CD4-positive, alpha-beta memory T cell (primary cell): ENCODE measurements at regions not wholly inside any gene's neighbourhood (a gene's known extent, or its start where the extent isn't known, plus 50 kb on each side); places are given as distances from the start of the nearest gene placed in this dataset.

ENCODE experiments used
- CTCF ChIA-PET: fragments of 350-600 bp; sonication (Branson Sonifier 250); formaldehyde crosslinking; loops from one replicate; lab custom pipeline; 2021; ENCODE audit warnings: inconsistent platforms; ENCODE audit not compliant: partially characterized antibody; lab: Charles Lee
- POLR2A ChIA-PET: fragments of 350-600 bp; sonication (Branson Sonifier 250); formaldehyde crosslinking; loops from one replicate; lab custom pipeline; 2021; ENCODE audit not compliant: partially characterized antibody; lab: Charles Lee
- DNase-seq, 5 donors: peaks; one replicate each; pipeline versions ENCODE4 v3.0.0 to v3.0.0-alpha.2; 2020 to 2022; ENCODE audit warnings: mixed read lengths in 1 of 5
- H3K27ac ChIP-seq: one replicate; pipeline ENCODE4 v1.7.0; 2013; ENCODE audit warnings: low read depth, low read length
- H3K27me3 ChIP-seq: 2 replicates; pipeline ENCODE4 v1.7.0; 2013; ENCODE audit warnings: mild to moderate bottlenecking, low read length, moderate library complexity; ENCODE audit not compliant: insufficient read depth
- H3K36me3 ChIP-seq: 2 replicates; pipeline ENCODE4 v1.7.0; 2013; ENCODE audit warnings: mild to moderate bottlenecking, low read length, moderate library complexity; ENCODE audit not compliant: insufficient read depth
- H3K4me1 ChIP-seq: 2 replicates; pipeline ENCODE4 v1.7.0; 2013; ENCODE audit warnings: mild to moderate bottlenecking, low read length, moderate library complexity; ENCODE audit not compliant: insufficient read depth
- H3K4me3 ChIP-seq, 2 donors: one replicate each; pipeline ENCODE4 v1.7.0; 2013; ENCODE audit warnings: low read length in 2 of 2, mild to moderate bottlenecking in 1 of 2
- H3K9me3 ChIP-seq, 2 donors: one replicate each; pipeline ENCODE4 v1.7.0; 2013; ENCODE audit warnings: low read length in 2 of 2, control low read depth in 1 of 2; ENCODE audit not compliant: control insufficient read depth in 1 of 2
- H3K27ac Mint-ChIP-seq, 7 donors: one replicate each; pipeline ENCODE4 v1.8.0; 2020 to 2021; ENCODE audit warnings: mixed read lengths in 7 of 7, mild to moderate bottlenecking in 6 of 7, inconsistent platforms in 3 of 7, moderate library complexity in 3 of 7
- H3K27me3 Mint-ChIP-seq, 2 donors: one replicate each; pipeline ENCODE4 v1.8.0; 2020 to 2021; ENCODE audit warnings: mixed read lengths in 2 of 2
- H3K36me3 Mint-ChIP-seq, 2 donors: one replicate each; pipeline ENCODE4 v1.8.0; 2020 to 2021; ENCODE audit warnings: mixed read lengths in 2 of 2, inconsistent platforms in 1 of 2, mild to moderate bottlenecking in 1 of 2
- H3K4me1 Mint-ChIP-seq, 4 donors: one replicate each; pipeline ENCODE4 v1.8.0; 2020 to 2021; ENCODE audit warnings: mixed read lengths in 4 of 4, mild to moderate bottlenecking in 1 of 4
- H3K4me3 Mint-ChIP-seq, 8 donors: one replicate each; pipeline ENCODE4 v1.8.0; 2020 to 2021; ENCODE audit warnings: mixed read lengths in 8 of 8, mild to moderate bottlenecking in 7 of 8, moderate library complexity in 6 of 8, inconsistent platforms in 3 of 8
- H3K9me3 Mint-ChIP-seq, 8 donors: one replicate each; pipeline ENCODE4 v1.8.0; 2020 to 2021; ENCODE audit warnings: mixed read lengths in 8 of 8, mild to moderate bottlenecking in 5 of 8, inconsistent platforms in 3 of 8, moderate library complexity in 1 of 8
- intact Hi-C: fragments of 100-400 bp; cut with micrococcal nuclease; formaldehyde crosslinking; loops from one replicate; pipeline ENCODE4 v1.15.1; 2023

- H3K4me1 ChIP-seq = no peaks in the 10 kb centered on the region
- H3K9me3 Mint-ChIP-seq = peaks cover 0 to 2% (median 0%) of the 10 kb centered on the region in 8 donors
- H3K4me1 Mint-ChIP-seq = no peaks in the 10 kb centered on the region
- no peak overlapping the region for H3K27ac Mint-ChIP-seq
- H3K36me3 Mint-ChIP-seq = no peaks in the 10 kb centered on the region
- H3K4me3 Mint-ChIP-seq = no peak overlapping the region
- no peaks in the 10 kb centered on the region for H3K36me3 ChIP-seq
- H3K27ac ChIP-seq = no peak overlapping the region
- intact Hi-C loops = no loop called here
- H3K9me3 ChIP-seq = no peaks in the 10 kb centered on the region
- POLR2A ChIA-PET = no interaction called here
- no peak overlapping the region for H3K4me3 ChIP-seq
- H3K27me3 ChIP-seq = no peaks in the 10 kb centered on the region
- no peak for DNase-seq
- peaks cover 3 to 4% of the 10 kb centered on the region in 2 donors for H3K27me3 Mint-ChIP-seq
- CTCF ChIA-PET = no interaction called here
Observed at GRCh38 chr10:78335691-78336401, 302.2 kb downstream of the RPS24 start.

- H3K9me3 Mint-ChIP-seq = peaks cover 0 to 2% (median 0%) of the 10 kb centered on the region in 8 donors
- no peak overlapping the region for H3K27ac Mint-ChIP-seq
- POLR2A ChIA-PET = no interaction called here
Observed at GRCh38 chr10:78336402-78336791, 302.7 kb downstream of the RPS24 start.

GRCh38 chr10:78337016-78337415 is 303.4 kb downstream of the RPS24 start:
- no peak overlapping the region for H3K4me3 ChIP-seq
- Mint-ChIP-seq H3K36me3 (no peaks in the 10 kb centered on the region), H3K4me1 (no peaks in the 10 kb centered on the region), H3K9me3 (peaks cover 0 to 2% (median 0%) of the 10 kb centered on the region in 8 donors), H3K4me3 (no peak overlapping the region), H3K27me3 (peaks cover 2 to 3% of the 10 kb centered on the region in 2 donors), H3K27ac (no peak overlapping the region)
- CTCF ChIA-PET = no interaction called here
- DNase-seq = no peak
- no peaks in the 10 kb centered on the region for H3K36me3 ChIP-seq
- POLR2A ChIA-PET = no interaction called here
- H3K9me3 ChIP-seq = no peaks in the 10 kb centered on the region
- H3K4me1 ChIP-seq = no peaks in the 10 kb centered on the region
- H3K27ac ChIP-seq = no peak overlapping the region
- H3K27me3 ChIP-seq = no peaks in the 10 kb centered on the region
- intact Hi-C loops = no loop called here

More at GRCh38 chr10:78336402-78336791, 302.7 kb downstream of the RPS24 start:
- Histone ChIP-seq H3K36me3 (no peaks in the 10 kb centered on the region), H3K27ac (no peak overlapping the region), H3K9me3 (no peaks in the 10 kb centered on the region), H3K27me3 (no peaks in the 10 kb centered on the region), H3K4me3 (no peak overlapping the region), H3K4me1 (no peaks in the 10 kb centered on the region)
- Mint-ChIP-seq H3K4me1 (no peaks in the 10 kb centered on the region), H3K27me3 (peaks cover 2 to 3% of the 10 kb centered on the region in 2 donors), H3K36me3 (no peaks in the 10 kb centered on the region), H3K4me3 (no peak overlapping the region)
- CTCF ChIA-PET = no interaction called here
- DNase-seq = no peak
- intact Hi-C loops = no loop called here

- H3K36me3 ChIP-seq = no peaks in the 10 kb centered on the region
- Mint-ChIP-seq H3K4me3 (no peak overlapping the region), H3K4me1 (no peaks in the 10 kb centered on the region), H3K36me3 (no peaks in the 10 kb centered on the region), H3K9me3 (peaks cover 0 to 2% (median 0%) of the 10 kb centered on the region in 8 donors), H3K27me3 (peaks cover 2 to 3% of the 10 kb centered on the region in 2 donors), H3K27ac (no peak overlapping the region)
- H3K4me1 ChIP-seq = no peaks in the 10 kb centered on the region
- POLR2A ChIA-PET = no interaction called here
- no peaks in the 10 kb centered on the region for H3K9me3 ChIP-seq
- no peak for DNase-seq
- CTCF ChIA-PET = no interaction called here
- H3K4me3 ChIP-seq = no peak overlapping the region
- no peak overlapping the region for H3K27ac ChIP-seq
- H3K27me3 ChIP-seq = no peaks in the 10 kb centered on the region
- intact Hi-C loops = no loop called here
Observed at GRCh38 chr10:78337646-78338391, 304.2 kb downstream of the RPS24 start.

- intact Hi-C loops = no loop called here
- Histone ChIP-seq H3K36me3 (no peaks in the 10 kb centered on the region), H3K4me1 (no peaks in the 10 kb centered on the region), H3K27me3 (no peaks in the 10 kb centered on the region), H3K27ac (no peak overlapping the region), H3K4me3 (no peak overlapping the region), H3K9me3 (no peaks in the 10 kb centered on the region)
- no peak overlapping the region for H3K4me3 Mint-ChIP-seq
- ChIA-PET CTCF (no interaction called here), POLR2A (no interaction called here)
- no peak for DNase-seq
- H3K36me3 Mint-ChIP-seq = no peaks in the 10 kb centered on the region
- H3K27me3 Mint-ChIP-seq = peaks cover 1 to 2% of the 10 kb centered on the region in 2 donors
- no peaks in the 10 kb centered on the region for H3K4me1 Mint-ChIP-seq
- peaks cover 0 to 2% (median 0%) of the 10 kb centered on the region in 8 donors for H3K9me3 Mint-ChIP-seq
- no peak overlapping the region for H3K27ac Mint-ChIP-seq
Observed at GRCh38 chr10:78338717-78339116, 305.1 kb downstream of the RPS24 start.

- Mint-ChIP-seq H3K4me3 (no peak overlapping the region), H3K36me3 (no peaks in the 10 kb centered on the region), H3K9me3 (peaks cover 0 to 2% (median 0%) of the 10 kb centered on the region in 8 donors), H3K4me1 (no peaks in the 10 kb centered on the region), H3K27me3 (peaks cover 1 to 2% of the 10 kb centered on the region in 2 donors), H3K27ac (peak overlapping the region in 1 of 7 donors; percentile 4)
- Histone ChIP-seq H3K27ac (no peak overlapping the region), H3K4me3 (no peak overlapping the region), H3K36me3 (no peaks in the 10 kb centered on the region), H3K27me3 (no peaks in the 10 kb centered on the region), H3K9me3 (no peaks in the 10 kb centered on the region), H3K4me1 (no peaks in the 10 kb centered on the region)
- POLR2A ChIA-PET = no interaction called here
- no peak for DNase-seq
- intact Hi-C loops = no loop called here
- CTCF ChIA-PET = no interaction called here
Observed at GRCh38 chr10:78339251-78339650, 305.6 kb downstream of the RPS24 start.

GRCh38 chr10:78341953-78342614 is 308.4 kb downstream of the RPS24 start:
- Histone ChIP-seq H3K27me3 (no peaks in the 10 kb centered on the region), H3K4me1 (no peaks in the 10 kb centered on the region), H3K9me3 (no peaks in the 10 kb centered on the region), H3K4me3 (no peak overlapping the region), H3K36me3 (no peaks in the 10 kb centered on the region), H3K27ac (no peak overlapping the region)
- no peaks in the 10 kb centered on the region for H3K36me3 Mint-ChIP-seq
- H3K4me3 Mint-ChIP-seq = no peak overlapping the region
- H3K27ac Mint-ChIP-seq = no peak overlapping the region
- POLR2A ChIA-PET = no interaction called here
- H3K4me1 Mint-ChIP-seq = no peaks in the 10 kb centered on the region
- H3K27me3 Mint-ChIP-seq = peaks cover 1 to 6% of the 10 kb centered on the region in 2 donors
- peaks cover 0 to 3% (median 0%) of the 10 kb centered on the region in 8 donors for H3K9me3 Mint-ChIP-seq
- intact Hi-C loops = no loop called here
- CTCF ChIA-PET = no interaction called here
- DNase-seq = no peak
